ENCODE measurements at regions not wholly inside any gene's neighbourhood (a gene's known extent, or its start where the extent isn't known, plus 50 kb on each side); places are given as distances from the start of the nearest gene placed in this dataset.

- no peak for DNase-seq
- in situ Hi-C loops (cut with MboI; ENCODE audit: low pct_unique_long_range_greater_than_20kb, low sequenced_read_pairs), result loop anchor here (25.0 kb wide), 1 partner anchor 105 kb away; the partner anchor contains the start of gene FTHL17
Observed at GRCh38 chrX:30957753-30958152, 68.7 kb upstream of the TAB3 start.

- in situ Hi-C loops (cut with MboI; ENCODE audit: low pct_unique_long_range_greater_than_20kb, low sequenced_read_pairs), result loop anchor here (25.0 kb wide), 1 partner anchor 107 kb away; the partner anchor contains the start of gene FTHL17
- DNase-seq, result no peak
Observed at GRCh38 chrX:30955687-30956086, 66.6 kb upstream of the TAB3 start.

GRCh38 chrX:30951003-30951402 is 61.9 kb upstream of the TAB3 start:
- DNase-seq, result no peak
- in situ Hi-C loops (cut with MboI; ENCODE audit: low pct_unique_long_range_greater_than_20kb, low sequenced_read_pairs), result loop anchor here (25.0 kb wide), 1 partner anchor 111 kb away; the partner anchor contains the start of gene FTHL17

GRCh38 chrX:30950391-30950790 is 61.3 kb upstream of the TAB3 start:
- in situ Hi-C loops (cut with MboI; ENCODE audit: low pct_unique_long_range_greater_than_20kb, low sequenced_read_pairs), result loop anchor here (25.0 kb wide), 1 partner anchor 112 kb away; the partner anchor contains the start of gene FTHL17
- DNase-seq, result no peak

GRCh38 chrX:30949554-30949953 is 60.5 kb upstream of the TAB3 start:
- in situ Hi-C loops (cut with MboI; ENCODE audit: low pct_unique_long_range_greater_than_20kb, low sequenced_read_pairs), result no loop called here

GRCh38 chrX:30948626-30949025 is 59.6 kb upstream of the TAB3 start:
- no peak for DNase-seq
- in situ Hi-C loops (cut with MboI; ENCODE audit: low pct_unique_long_range_greater_than_20kb, low sequenced_read_pairs), result no loop called here

More at GRCh38 chrX:30949554-30949953, 60.5 kb upstream of the TAB3 start:
- no peak for DNase-seq

- no peak for DNase-seq
Observed at GRCh38 chrX:30948051-30948450, 59.0 kb upstream of the TAB3 start.

GRCh38 chrX:30943984-30944383 is 54.9 kb upstream of the TAB3 start:
- in situ Hi-C loops (cut with MboI; ENCODE audit: low pct_unique_long_range_greater_than_20kb, low sequenced_read_pairs), result no loop called here

More at GRCh38 chrX:30948051-30948450, 59.0 kb upstream of the TAB3 start:
- in situ Hi-C loops (cut with MboI; ENCODE audit: low pct_unique_long_range_greater_than_20kb, low sequenced_read_pairs), result no loop called here

GRCh38 chrX:30941898-30942297 is 52.8 kb upstream of the TAB3 start:
- DNase-seq, result no peak
- in situ Hi-C loops (cut with MboI; ENCODE audit: low pct_unique_long_range_greater_than_20kb, low sequenced_read_pairs), result no loop called here

More at GRCh38 chrX:30943984-30944383, 54.9 kb upstream of the TAB3 start:
- DNase-seq, result peak; percentile 60

- DNase-seq, result no peak
- in situ Hi-C loops (cut with MboI; ENCODE audit: low pct_unique_long_range_greater_than_20kb, low sequenced_read_pairs), result no loop called here
Observed at GRCh38 chrX:30939928-30940327, 50.9 kb upstream of the TAB3 start.

Measured in KBM-7 (cell line).